ENCODE measurements at regions not wholly inside any gene's neighbourhood (a gene's known extent, or its start where the extent isn't known, plus 50 kb on each side); places are given as distances from the start of the nearest gene placed in this dataset.

GRCh38 chr6:19898141-19898740 is 61.1 kb downstream of the ID4 start:
- SMC1A ChIA-PET (ENCODE audit: uncharacterized antibody, unreplicated experiment) = no interaction called here
- CTCF ChIA-PET = no interaction called here
- Histone ChIP-seq H4K20me1 (ENCODE audit: control insufficient read depth, insufficient read depth) (no peaks in the 10 kb centered on the region), H3K9ac (ENCODE audit: control insufficient read depth, insufficient read depth, low read length) (no peak overlapping the region), H2AFZ (ENCODE audit: control insufficient read depth, low read depth, low read length) (no peak overlapping the region), H3K4me3 (no peak overlapping the region), H3K4me1 (ENCODE audit: control insufficient read depth, insufficient read depth, low read length) (no peaks in the 10 kb centered on the region), H3K4me2 (ENCODE audit: control insufficient read depth, insufficient read depth) (no peak overlapping the region), H3K27ac (ENCODE audit: control insufficient read depth, insufficient read depth) (no peak overlapping the region), H3K9me3 (replicated peaks; ENCODE audit: control insufficient read depth, insufficient read depth, low read length) (no peaks in the 10 kb centered on the region), H3K36me3 (ENCODE audit: control insufficient read depth in 2 of 2, insufficient read depth in 2 of 2, low read length in 1 of 2) (no peaks in the 10 kb centered on the region), H3K79me2 (ENCODE audit: control insufficient read depth, insufficient read depth, low read length) (no peaks in the 10 kb centered on the region), H3K27me3 (replicated peaks in 1 of 2; ENCODE audit: control insufficient read depth in 2 of 2, insufficient read depth in 2 of 2, low read length in 1 of 2) (no peaks in the 10 kb centered on the region)
- in situ Hi-C loops (cut with MboI) (no loop called here), intact Hi-C loops (cut with micrococcal nuclease; ENCODE audit: unreplicated experiment) (no loop called here)
- ATAC-seq = no peak
- no peak for DNase-seq (ENCODE audit: low read depth, low spot score)
- TF ChIP-seq ZBTB33 (IDR thresholded peaks at IDR 0.05) (no peak), KLF5 (IDR thresholded peaks at IDR 0.05; ENCODE audit: partially characterized antibody) (no peak), HDAC2 (IDR thresholded peaks at IDR 0.05) (no peak)
- WGBS (ENCODE audit: insufficient coverage, insufficient replicate concordance, low lambda C conversion rate, missing lambda C conversion rate) = 7% methylated on average over 4 of the region's 4 CpGs
- RAD21 ChIA-PET (ENCODE audit: unreplicated experiment) = no interaction called here
- POLR2A ChIA-PET = interaction anchor here (1.1 kb wide), 1 partner anchor 16 kb away, joined by 3 read pairs; no protein-coding TSS in a partner anchor
- no TSS peak for BruUV-seq (replicated peaks)
- FAIRE-seq = no peak

- intact Hi-C loops (cut with micrococcal nuclease; ENCODE audit: unreplicated experiment) (no loop called here), in situ Hi-C loops (cut with MboI) (no loop called here)
- H3K4me1 ChIP-seq (ENCODE audit: control insufficient read depth, insufficient read depth, low read length) = no peaks in the 10 kb centered on the region
- H3K36me3 ChIP-seq (ENCODE audit: control insufficient read depth in 2 of 2, insufficient read depth in 2 of 2, low read length in 1 of 2) = no peaks in the 10 kb centered on the region
- no peaks in the 10 kb centered on the region for H3K9me3 ChIP-seq (replicated peaks; ENCODE audit: control insufficient read depth, insufficient read depth, low read length)
- CTCF ChIA-PET = no interaction called here
- no peak overlapping the region for H3K4me3 ChIP-seq
- RAD21 ChIA-PET (ENCODE audit: unreplicated experiment) = no interaction called here
- H3K4me2 ChIP-seq (ENCODE audit: control insufficient read depth, insufficient read depth) = no peak overlapping the region
- no peak overlapping the region for H2AFZ ChIP-seq (ENCODE audit: control insufficient read depth, low read depth, low read length)
- FAIRE-seq (no peak), DNase-seq (ENCODE audit: low read depth, low spot score) (no peak), ATAC-seq (no peak)
- SMC1A ChIA-PET (ENCODE audit: uncharacterized antibody, unreplicated experiment) = no interaction called here
- no TSS peak for BruUV-seq (replicated peaks)
- 17% methylated on average over 4 of the region's 4 CpGs for WGBS (ENCODE audit: insufficient coverage, insufficient replicate concordance, low lambda C conversion rate, missing lambda C conversion rate)
- H3K27ac ChIP-seq (ENCODE audit: control insufficient read depth, insufficient read depth) = no peak overlapping the region
- no peaks in the 10 kb centered on the region for H3K79me2 ChIP-seq (ENCODE audit: control insufficient read depth, insufficient read depth, low read length)
- POLR2A ChIA-PET = no interaction called here
- no peak overlapping the region for H3K9ac ChIP-seq (ENCODE audit: control insufficient read depth, insufficient read depth, low read length)
- H4K20me1 ChIP-seq (ENCODE audit: control insufficient read depth, insufficient read depth) = no peaks in the 10 kb centered on the region
- H3K27me3 ChIP-seq (replicated peaks in 1 of 2; ENCODE audit: control insufficient read depth in 2 of 2, insufficient read depth in 2 of 2, low read length in 1 of 2) = no peaks in the 10 kb centered on the region
- no peak for TF ChIP-seq SMC3 (IDR thresholded peaks at IDR 0.05; ENCODE audit: borderline replicate concordance, low read length)
- no peak for TF ChIP-seq ZNF622 (IDR thresholded peaks at IDR 0.05)
- TF ChIP-seq BCLAF1 (IDR thresholded peaks at IDR 0.05) = no peak
- TF ChIP-seq SRF (IDR thresholded peaks at IDR 0.05; ENCODE audit: low read depth in 2 of 2, low read length in 2 of 2) = no peak
- no peak for TF ChIP-seq SPI1 (IDR thresholded peaks at IDR 0.05; ENCODE audit: borderline replicate concordance, insufficient read depth, low read depth, low read length)
- TF ChIP-seq RELA (IDR thresholded peaks at IDR 0.05; ENCODE audit: borderline replicate concordance, partially characterized antibody) = no peak
These were observed 65.0 kb downstream of the ID4 start for GRCh38 chr6:19902201-19902600.

All from GM12878 (cell line).